ENCODE measurements at regions not wholly inside any gene's neighbourhood (a gene's known extent, or its start where the extent isn't known, plus 50 kb on each side); places are given as distances from the start of the nearest gene placed in this dataset.

DNA sequence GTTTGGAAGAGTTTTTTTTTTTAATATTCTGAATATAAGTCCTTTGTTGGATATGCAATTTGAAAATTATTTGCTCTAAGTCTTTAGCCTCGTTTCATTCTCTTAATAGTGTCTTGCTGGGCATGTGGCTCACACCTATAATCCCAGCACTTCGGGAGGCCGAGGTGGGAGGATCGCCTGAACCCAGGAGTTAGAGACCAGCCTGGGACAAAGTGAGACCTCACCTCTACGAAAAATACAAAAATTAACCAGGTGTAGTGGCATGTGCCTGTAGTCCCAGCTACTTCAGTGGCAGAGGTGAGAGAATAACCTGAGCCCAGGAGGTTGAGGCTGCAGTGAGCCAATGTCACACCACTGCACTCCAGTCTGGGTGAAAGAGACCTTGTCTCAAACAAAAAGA lies 87.3 kb upstream of the UBAC2 start:
- POLR2A ChIA-PET, result no interaction called here
- CTCF ChIA-PET, result no interaction called here

DNA sequence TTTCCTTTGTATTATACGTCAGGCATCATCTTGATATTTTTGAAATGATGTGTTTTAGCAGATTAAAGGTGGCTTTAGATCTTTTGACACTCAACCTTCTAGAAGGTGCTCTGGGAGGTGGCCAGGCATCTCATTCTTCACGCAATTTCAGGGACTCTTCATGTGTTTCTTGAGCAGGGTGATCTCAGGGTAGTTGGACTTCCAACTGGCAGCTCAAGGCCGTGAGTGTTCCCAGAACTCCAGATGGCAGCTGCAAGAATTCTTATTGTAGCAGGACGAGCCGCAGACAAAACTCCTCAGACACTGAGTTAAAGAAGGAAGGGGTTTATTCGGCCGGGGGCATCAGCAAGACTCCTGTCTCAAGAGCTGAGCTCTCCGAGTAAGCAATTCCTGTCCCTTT lies 82.5 kb upstream of the UBAC2 start:
- POLR2A ChIA-PET, result no interaction called here
- CTCF ChIA-PET, result no interaction called here

DNA sequence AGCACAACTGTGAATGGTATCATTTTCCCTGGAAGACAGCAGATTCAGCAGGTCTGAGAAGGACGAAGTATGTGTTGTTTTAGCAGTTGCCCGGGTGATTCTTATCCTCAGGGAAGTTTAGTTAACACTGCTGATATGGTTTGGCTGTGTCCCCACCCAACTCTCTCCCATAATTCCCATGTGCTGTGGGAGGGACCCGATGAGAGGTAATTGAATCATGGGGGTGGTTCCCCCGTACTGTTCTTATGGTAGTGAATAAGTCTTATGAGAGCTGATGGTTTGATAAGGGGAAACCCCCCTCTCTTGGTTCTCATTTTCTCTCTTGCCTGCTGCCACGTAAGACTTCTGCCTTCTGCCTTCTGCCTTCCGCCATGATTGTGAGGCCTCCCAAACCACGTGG lies 81.0 kb upstream of the UBAC2 start:
- CTCF ChIA-PET, result interaction anchor here (0.7 kb wide), 2 partner anchors 33 to 664 kb away, joined by 4 to 5 read pairs; no protein-coding TSS in a partner anchor
- POLR2A ChIA-PET, result no interaction called here

DNA sequence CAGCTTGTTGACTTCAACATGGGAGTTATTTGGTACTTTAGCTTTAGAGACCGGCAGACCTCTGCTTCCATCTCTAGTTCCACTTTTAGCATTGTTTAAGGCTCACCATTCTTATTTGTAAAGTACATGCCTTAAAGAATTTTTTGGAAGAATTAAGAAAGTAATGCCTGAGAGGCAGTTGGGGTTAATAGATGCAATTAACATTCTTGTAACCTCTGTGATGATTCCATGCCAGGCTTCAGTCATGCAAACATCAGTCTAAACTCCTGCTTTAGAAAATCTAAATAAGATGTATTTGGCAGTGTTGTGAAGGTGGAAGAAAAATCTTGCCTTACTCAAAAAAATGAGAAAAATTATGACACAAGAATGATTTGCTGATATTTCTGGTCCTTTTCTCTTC lies 79.9 kb upstream of the UBAC2 start:
- ChIA-PET CTCF (no interaction called here), POLR2A (interaction anchor here (0.6 kb wide), 1 partner anchor 127 kb away, joined by 3 read pairs; no protein-coding TSS in a partner anchor)

DNA sequence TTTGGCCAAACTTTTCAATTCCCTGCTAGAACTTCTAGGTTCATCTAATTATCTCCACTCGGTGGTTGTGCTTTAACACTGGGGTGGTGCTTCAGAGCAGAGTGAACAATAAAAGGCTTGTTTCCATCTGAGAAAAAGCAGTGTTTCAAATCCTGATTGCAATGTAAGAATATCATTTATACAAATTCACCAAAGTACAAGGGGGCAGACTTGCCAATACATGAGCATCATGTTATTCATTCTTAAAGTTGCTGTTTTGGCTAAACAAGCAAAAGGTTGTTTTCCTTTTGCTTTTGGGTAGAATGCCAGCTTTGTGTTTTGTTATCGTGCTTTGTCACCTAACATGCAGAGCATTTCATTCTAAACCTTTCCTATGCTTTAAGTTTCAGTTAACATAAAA lies 78.5 kb upstream of the UBAC2 start:
- POLR2A ChIA-PET, result no interaction called here

DNA sequence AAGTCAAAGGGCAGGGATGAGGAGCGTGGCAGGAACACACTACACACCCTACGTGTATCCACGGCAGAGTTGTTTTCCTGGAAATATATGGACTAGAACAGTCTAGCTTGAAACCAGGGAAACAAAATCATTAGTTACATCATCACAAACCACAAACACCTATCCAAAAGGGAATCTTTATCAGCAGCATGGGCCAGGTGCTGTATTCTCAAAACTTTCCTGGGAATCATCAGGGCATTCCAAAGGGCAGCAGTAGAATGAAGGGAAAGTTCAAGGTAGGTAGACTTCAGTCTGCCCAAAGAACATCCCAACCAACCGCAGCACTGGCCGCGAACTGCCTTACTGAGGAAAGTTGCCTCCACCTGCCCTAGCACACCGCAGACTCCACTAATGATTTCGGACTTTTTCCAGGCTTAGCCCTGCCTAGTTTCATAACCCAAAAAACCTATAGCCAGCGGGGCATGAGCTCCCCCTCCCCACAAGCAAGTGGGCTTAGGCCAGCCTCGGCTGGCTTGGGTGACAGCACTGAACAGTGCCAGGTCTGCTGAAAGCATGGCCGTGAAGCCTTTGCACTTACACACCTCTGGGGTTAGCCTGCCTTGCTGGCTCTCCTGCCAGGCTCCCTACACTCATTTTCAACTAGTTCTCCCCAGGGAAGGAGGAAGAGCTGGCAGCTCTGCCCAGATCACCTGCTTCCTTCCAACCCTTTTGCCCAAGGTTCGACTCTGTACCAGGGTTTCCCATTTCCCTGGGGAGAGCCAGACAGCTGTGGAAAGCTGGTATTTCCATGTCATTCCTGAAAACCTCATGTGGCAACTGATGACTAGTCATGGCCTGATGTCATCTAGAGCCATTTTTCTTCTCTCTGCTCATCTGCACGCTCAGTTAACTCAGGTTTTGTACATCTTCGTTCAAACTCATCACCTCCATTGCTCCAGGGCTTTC lies 77.3 kb upstream of the UBAC2 start:
- CTCF ChIA-PET, result no interaction called here
- POLR2A ChIA-PET, result no interaction called here

More for the DNA sequence above, 78.5 kb upstream of the UBAC2 start:
- CTCF ChIA-PET, result no interaction called here

DNA sequence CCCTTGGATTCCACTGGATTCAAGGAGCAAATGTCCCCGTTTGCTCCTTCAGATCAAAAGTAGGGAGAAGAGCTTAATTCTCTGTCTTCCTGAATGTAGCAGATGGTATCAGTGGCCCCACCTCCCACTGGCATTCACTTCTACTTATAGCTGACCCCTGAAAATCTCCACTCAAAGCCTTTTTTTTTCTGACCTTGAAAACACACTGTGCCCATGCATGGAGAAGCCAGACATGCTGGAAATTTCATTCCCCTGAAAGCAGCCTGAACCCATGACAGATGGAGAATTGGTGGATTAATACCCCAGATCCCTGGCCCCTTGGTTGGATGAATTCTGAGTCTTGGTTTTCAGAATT lies 76.6 kb upstream of the UBAC2 start:
- POLR2A ChIA-PET, result no interaction called here
- CTCF ChIA-PET, result no interaction called here

DNA sequence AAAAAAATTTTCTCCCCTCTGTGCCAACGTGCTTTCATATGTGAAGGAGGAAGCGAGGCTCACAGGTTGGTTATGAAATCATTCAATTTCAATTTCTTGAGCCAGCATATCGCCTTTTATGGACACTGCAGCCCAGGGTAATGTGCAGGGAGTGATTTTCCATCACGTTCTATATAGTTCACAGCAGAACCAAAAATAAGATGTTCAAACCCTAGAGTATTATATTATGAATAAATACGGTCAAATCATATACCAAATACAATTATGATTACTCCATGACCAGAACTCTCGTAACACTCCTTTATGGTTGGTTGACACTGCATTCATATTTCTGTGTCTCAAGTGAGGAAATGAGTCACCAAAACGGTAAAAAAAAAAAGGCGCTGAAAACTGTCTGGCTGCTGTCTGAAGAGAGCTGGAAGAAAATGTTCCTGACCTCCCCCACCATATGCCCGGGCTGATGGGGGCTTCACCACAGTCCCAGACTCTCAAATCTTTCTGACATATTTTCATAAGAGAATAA lies 75.8 kb upstream of the UBAC2 start:
- CTCF ChIA-PET, result interaction anchor here (0.9 kb wide), 1 partner anchor 310 kb away, joined by 3 read pairs; no protein-coding TSS in a partner anchor
- POLR2A ChIA-PET, result interaction anchor here (0.6 to 1.1 kb wide), 4 partner anchors 19 to 104 kb away, joined by 3 to 6 read pairs (median 4); partner anchors contain the start of gene UBAC2

DNA sequence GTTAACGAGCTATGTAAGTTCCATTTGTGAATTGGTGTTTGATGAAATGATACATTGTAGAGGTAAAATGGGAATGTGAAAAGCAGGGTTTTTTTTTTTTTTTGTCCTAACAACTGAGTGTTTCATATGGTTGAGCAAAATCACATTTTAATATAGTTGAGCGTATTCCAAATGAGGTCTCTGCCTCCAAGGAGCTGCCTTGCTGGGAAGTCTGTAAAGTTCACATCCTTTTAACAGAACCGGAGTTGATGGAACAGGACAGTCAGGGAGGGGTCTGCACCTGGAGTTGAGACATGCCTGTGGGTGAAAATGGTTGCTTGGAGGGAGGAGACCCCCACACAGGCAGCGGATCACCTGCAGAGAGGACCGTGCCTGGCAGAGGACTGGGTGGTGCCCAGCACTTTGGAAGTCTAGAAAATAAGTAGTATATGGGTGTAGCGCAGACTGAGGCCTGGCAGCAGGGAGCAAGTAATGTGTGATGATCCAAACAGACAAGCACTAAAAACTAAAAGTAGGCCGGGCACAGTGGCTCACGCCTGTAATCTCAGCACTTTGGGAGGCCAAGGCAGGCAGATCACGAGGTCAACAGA lies 75.2 kb upstream of the UBAC2 start:
- POLR2A ChIA-PET, result interaction anchor here (0.6 to 1.1 kb wide), 4 partner anchors 19 to 104 kb away, joined by 3 to 6 read pairs (median 4); partner anchors contain the start of gene UBAC2
- CTCF ChIA-PET, result interaction anchor here (0.9 kb wide), 1 partner anchor 309 kb away, joined by 3 read pairs; no protein-coding TSS in a partner anchor

DNA sequence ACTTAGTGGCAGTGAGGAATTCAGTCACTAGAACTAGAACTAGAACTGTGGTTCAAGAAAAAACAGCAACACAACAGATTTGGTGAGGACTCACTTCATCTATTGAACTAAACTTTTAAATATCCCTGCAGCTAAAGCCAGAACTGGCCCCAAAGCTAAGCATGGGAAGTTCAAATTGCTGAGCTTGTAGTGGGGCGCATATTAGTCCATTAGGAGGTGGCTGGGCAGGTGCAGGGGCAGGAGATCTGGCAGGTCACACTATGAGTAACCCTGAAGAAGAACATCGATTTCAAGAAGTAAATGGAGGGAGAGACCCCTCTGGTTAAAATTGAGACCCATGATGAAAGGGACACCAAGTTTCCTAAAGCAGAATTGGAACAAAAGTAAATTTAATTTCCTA lies 73.8 kb upstream of the UBAC2 start:
- ChIA-PET POLR2A (no interaction called here), CTCF (no interaction called here)

DNA sequence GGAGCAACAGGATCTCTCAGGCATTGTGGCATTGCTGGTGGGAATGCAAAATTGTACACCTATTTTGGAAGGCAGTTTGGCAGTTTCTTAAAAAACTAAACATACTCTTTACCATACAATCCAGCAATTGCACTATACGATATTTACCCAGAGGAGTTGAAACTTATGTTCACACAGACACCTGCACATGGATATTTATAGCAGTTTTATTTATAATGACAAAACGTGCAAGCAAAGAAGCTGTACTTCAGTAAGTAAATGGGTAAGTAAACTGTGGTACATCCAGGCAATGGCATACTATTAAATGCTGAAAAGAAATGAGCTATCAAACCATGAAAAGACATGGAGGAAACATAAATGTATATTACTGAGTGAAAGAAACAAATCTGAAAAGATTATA lies 71.6 kb upstream of the UBAC2 start:
- ChIA-PET CTCF (no interaction called here), POLR2A (no interaction called here)

DNA sequence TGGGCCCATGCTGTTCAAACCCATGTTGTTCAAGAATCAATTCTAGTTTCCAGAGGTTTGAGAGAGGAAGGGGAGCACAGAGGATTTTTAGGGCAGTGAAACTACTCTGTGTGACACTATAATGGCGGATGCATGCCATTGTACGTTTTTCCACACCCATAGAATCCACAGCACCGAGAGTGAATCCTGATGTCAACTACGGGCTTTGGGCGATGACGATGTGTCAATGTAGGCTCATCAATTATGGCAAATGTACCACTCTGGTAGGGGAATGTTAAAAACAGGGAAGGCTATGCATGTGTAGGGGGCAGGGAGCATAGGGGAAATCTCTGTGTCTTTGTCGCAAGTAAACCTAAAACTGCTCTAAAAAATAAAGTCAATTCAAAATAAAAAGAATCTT lies 70.7 kb upstream of the UBAC2 start:
- CTCF ChIA-PET, result no interaction called here
- POLR2A ChIA-PET, result no interaction called here

DNA sequence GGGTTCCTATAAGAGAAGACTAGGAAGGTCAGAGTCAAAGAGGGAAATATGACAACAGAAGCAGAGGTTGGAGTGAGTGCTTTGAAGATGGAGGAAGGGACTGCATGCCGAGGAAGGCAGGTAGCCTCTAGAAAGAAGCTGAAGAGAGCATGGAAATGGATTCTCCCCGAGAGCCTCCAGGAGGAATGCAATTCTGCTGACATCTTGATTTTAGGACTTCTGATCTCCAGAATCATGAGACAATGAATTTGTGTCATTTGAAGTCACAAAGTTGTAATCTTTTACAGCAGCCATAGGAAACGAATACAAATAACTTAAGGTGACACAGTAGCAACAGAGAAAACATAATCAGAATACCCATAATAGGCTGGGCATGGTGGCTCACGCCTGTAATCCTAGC lies 69.2 kb upstream of the UBAC2 start:
- CTCF ChIA-PET, result no interaction called here
- POLR2A ChIA-PET, result no interaction called here

DNA sequence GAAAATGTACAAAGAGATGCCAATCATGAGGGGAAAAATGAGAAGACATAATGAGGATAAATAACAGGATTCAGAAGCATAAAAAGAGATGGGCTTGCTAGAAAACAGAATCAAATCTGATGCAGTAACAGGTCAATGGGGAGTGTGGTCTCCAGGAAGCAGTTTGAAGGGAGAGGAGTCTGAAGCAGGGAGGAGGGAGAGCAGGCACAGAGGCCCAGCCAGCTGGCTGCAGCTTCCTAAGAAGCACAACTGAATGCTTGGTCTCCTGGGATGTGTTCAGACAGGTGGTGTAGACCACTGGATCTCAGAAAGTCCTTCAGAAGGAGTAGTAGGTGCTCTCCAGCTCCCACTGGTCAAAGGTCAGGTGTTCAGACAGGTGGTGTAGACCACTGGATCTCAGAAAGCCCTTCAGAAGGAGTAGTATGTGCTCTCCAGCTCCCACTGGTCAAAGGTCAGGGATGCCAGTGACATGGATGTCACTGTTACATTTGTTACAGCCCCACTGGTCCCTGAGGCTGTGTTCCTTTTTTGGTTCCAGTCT lies 68.3 kb upstream of the UBAC2 start:
- CTCF ChIA-PET, result no interaction called here
- POLR2A ChIA-PET, result no interaction called here

DNA sequence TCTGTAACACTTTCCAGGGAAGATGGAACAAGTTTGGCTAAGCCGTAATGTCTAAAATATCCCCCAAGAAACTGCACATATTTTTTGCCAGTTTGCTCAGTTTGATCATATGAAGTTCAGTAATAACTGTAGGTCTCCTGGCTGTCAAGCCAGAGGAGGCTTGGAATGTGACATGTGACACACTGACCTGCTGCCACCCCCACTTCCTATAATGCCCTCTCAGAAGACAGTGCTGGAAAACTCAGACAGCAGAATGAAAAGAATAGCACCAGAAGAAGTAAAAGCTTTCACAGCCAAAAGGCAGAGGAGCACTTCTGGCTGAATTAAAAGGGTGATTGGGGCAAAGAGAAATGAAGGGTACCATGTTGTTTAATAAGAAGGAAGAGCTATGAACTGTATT lies 67.4 kb upstream of the UBAC2 start:
- ChIA-PET CTCF (no interaction called here), POLR2A (no interaction called here)

DNA sequence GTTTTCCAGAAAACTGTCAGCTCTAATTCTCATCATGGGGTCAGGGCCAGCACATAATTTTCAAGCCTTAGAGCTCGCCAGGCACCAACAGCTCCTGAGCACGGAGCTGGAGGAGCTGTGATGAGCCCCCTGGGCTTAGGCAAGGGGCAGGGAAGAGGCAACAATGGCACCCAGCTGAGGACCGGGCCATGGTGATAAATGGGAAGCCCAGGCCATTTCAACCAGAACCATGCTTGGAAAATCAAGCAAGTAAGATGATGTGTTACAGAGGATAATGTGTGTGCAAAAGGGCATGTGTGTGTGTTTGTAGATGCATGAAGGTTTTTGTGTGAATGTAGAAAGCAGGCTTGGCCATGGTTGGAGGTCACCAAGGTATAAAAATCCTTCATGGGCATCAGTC lies 66.8 kb upstream of the UBAC2 start:
- ChIA-PET CTCF (no interaction called here), POLR2A (no interaction called here)

DNA sequence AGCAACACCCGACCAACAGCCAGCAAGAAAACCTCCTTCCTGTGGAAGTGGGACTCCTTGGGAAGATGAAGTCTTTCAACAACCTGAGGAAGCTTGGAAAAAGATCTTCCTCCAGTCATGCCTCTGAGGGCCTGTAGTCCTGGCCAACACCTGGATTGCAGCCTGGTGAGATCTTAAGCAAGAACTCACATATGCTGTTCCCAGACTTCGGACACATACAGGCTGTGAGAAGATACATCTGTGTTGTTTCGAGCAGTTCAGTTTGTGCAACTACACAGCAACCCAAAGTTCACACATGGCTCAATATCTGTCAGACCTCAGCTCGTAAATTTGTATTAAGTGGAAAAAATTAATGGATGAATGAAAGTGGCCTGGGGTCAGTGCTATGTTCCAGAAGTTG lies 65.1 kb upstream of the UBAC2 start:
- ChIA-PET CTCF (no interaction called here), POLR2A (no interaction called here)

DNA sequence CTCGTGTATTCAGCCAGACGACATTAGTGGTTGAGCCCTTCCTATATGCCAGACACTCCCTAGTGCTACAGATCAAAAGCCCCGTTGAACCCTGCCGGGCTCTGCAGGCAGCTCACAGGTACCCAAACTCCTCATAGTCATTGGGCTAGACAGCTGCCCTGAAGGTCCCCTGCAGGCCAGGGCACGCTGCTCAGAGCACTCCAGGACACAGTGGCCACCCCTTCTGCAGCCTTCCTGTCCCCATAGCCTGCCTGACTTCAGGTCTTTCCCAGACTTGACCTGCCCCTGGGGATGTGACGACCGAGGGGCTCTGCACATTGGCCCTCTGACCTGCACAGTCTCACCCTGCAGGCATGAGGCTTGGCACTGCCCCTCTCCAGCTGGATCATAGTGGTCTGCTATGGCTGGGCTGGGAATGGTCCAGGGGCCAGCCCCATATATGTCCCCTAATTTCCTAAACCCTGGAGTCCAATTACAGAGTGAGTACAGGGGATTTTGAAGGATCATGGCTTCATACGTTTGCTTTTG lies 64.2 kb upstream of the UBAC2 start:
- ChIA-PET POLR2A (no interaction called here), CTCF (no interaction called here)

DNA sequence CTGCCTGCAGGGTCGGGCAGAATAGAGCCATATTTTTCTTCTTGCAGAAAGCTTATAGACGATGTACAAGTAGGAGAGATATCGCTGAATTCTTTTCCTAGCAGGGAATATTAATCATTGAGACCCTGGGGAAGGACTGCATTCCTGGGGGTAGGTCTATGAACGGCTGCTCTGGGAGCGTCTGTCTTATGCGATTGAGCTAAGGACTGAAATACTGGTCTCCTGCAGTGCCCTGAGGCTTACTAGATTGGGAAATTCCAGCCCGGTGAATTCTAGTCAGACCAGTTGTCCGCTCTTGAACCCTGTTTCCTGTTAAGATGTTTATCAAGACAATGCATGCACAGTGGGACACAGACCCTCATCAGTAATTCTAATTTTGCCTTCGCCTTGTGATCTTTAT lies 59.8 kb upstream of the UBAC2 start:
- ChIA-PET POLR2A (no interaction called here), CTCF (no interaction called here)

DNA sequence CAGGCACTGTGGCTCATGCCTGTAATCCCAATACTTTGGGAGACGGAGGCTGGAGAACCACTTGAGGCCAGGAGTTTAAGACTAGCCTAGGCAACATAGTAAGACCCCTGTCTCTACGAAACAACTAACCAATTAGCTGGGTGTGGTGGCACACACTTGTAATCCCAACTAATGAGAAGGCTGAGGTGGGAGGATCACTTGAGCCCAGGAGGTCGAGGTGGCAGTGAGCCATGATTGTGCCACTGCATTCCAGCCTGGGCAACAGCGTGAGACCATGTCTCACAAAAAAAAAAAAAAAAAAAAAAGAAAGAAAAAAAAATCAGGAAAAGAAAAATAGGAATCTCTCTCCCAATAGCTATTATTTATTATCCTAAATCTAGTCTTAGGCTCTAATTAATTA lies 56.8 kb upstream of the UBAC2 start:
- CTCF ChIA-PET, result interaction anchor here (0.7 kb wide), 1 partner anchor 1467 kb away, joined by 3 read pairs; no protein-coding TSS in a partner anchor
- POLR2A ChIA-PET, result interaction anchor here (0.6 to 0.7 kb wide), 2 partner anchors 19 to 31 kb away, joined by 3 to 4 read pairs; no protein-coding TSS in a partner anchor
